Vagina (tissue), 2 donors: ENCODE measurements at regions not wholly inside any gene's neighbourhood (a gene's known extent, or its start where the extent isn't known, plus 50 kb on each side); places are given as distances from the start of the nearest gene placed in this dataset.

Experiments used
- DNase-seq, 2 donors: peaks; one replicate each; pipeline ENCODE4 v3.0.0-alpha.2; 2017; ENCODE audit errors: extremely low spot score in 2 of 2
- H3K27ac ChIP-seq: fragments of 200-600 bp; sonication (generic); one replicate; pipeline ENCODE4 v1.5.1; 2019
- H3K27me3 ChIP-seq: fragments of 200-600 bp; sonication (generic); one replicate; pipeline ENCODE4 v1.5.1; 2019
- H3K36me3 ChIP-seq, 2 donors: fragments of 200-600 bp; sonication (generic); one replicate each; pipeline ENCODE4 v1.5.1; 2017 to 2019
- H3K4me1 ChIP-seq: fragments of 200-600 bp; sonication (generic); one replicate; pipeline ENCODE4 v1.5.1; 2019
- H3K4me3 ChIP-seq, 2 donors: fragments of 200-600 bp; sonication (generic); 1 replicate in 1 of 2; 2 replicates in 1 of 2; pipeline ENCODE4 v1.5.1; 2016 to 2019
- H3K9me3 ChIP-seq: fragments of 200-600 bp; sonication (generic); one replicate; pipeline ENCODE4 v1.5.1; 2019
- POLR2A ChIP-seq, 2 donors: fragments of 450-650 bp; IDR thresholded peaks; one replicate each; pipeline ENCODE4 v1.6.1; 2017; ENCODE audit warnings: antibody characterized with exemption in 2 of 2, mild to moderate bottlenecking in 2 of 2, moderate library complexity in 2 of 2
- POLR2AphosphoS5 ChIP-seq, 2 donors: sonication (generic); formaldehyde crosslinking; IDR thresholded peaks; one replicate each; pipeline ENCODE4 v1.9.0; 2017; ENCODE audit warnings: antibody characterized with exemption in 2 of 2, mild to moderate bottlenecking in 2 of 2, low read depth in 1 of 2; ENCODE audit not compliant: insufficient read depth in 1 of 2
- intact Hi-C: fragments of 100-400 bp; cut with DNase I; formaldehyde crosslinking; loops from one replicate; pipeline ENCODE4 v1.15.1; 2023
- TF ChIP-seq, protein P1 (sequence below), 3 experiments: fragments of 450-650 bp in 2 of 3; fragments of 200-600 bp in 1 of 3; sonication (generic) in 1 of 3; IDR thresholded peaks; one replicate each; pipeline ENCODE4 v1.5.1; 2017 to 2019; ENCODE audit warnings: antibody characterized with exemption in 3 of 3, mild to moderate bottlenecking in 2 of 3, moderate library complexity in 2 of 3

DNA sequence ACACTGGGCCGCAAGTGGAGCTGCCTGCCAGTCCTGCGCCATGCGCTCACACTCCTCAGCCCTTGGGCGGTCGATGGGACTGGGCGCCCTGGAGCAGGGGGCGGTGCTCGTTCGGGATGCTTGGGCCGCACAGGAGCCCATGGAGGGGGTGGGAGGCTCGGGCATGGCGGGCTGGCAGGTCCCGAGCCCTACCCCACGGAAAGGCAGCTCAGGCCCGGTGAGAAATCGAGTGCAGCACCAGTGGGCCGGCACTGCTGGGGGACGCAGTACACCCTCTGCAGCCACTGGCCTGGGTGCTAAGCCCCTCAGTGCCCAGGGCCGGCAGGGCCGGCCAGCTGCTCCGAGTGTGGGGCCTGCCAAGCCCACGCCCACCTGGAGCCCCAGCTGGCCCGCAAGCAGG, 328.7 kb upstream of the LRRC4C start:
- no peak for DNase-seq
- intact Hi-C loops = no loop called here
- no peak overlapping the region for H3K4me3 ChIP-seq

GRCh38 chr11:41789376-41789775, 329.9 kb upstream of the LRRC4C start:
- Histone ChIP-seq H3K36me3 (no peaks in the 10 kb centered on the region), H3K9me3 (no peaks in the 10 kb centered on the region), H3K27me3 (no peaks in the 10 kb centered on the region), H3K4me3 (no peak overlapping the region), H3K27ac (no peak overlapping the region), H3K4me1 (no peaks in the 10 kb centered on the region)
- no peak for DNase-seq
- intact Hi-C loops = no loop called here
- TF ChIP-seq, protein P1, sequence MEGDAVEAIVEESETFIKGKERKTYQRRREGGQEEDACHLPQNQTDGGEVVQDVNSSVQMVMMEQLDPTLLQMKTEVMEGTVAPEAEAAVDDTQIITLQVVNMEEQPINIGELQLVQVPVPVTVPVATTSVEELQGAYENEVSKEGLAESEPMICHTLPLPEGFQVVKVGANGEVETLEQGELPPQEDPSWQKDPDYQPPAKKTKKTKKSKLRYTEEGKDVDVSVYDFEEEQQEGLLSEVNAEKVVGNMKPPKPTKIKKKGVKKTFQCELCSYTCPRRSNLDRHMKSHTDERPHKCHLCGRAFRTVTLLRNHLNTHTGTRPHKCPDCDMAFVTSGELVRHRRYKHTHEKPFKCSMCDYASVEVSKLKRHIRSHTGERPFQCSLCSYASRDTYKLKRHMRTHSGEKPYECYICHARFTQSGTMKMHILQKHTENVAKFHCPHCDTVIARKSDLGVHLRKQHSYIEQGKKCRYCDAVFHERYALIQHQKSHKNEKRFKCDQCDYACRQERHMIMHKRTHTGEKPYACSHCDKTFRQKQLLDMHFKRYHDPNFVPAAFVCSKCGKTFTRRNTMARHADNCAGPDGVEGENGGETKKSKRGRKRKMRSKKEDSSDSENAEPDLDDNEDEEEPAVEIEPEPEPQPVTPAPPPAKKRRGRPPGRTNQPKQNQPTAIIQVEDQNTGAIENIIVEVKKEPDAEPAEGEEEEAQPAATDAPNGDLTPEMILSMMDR (IDR thresholded peaks at IDR 0.05) = no peak
- no peak for TF ChIP-seq POLR2A (IDR thresholded peaks at IDR 0.05)

More for the DNA sequence above, 328.7 kb upstream of the LRRC4C start:
- TF ChIP-seq POLR2AphosphoS5 (IDR thresholded peaks at IDR 0.05; ENCODE audit: insufficient read depth in 1 of 2, low read depth in 1 of 2) (no peak), POLR2A (IDR thresholded peaks at IDR 0.05) (no peak)
- TF ChIP-seq, protein P1 (IDR thresholded peaks at IDR 0.05) = no peak
- Histone ChIP-seq H3K36me3 (no peaks in the 10 kb centered on the region), H3K4me1 (no peaks in the 10 kb centered on the region), H3K27ac (no peak overlapping the region), H3K27me3 (no peaks in the 10 kb centered on the region), H3K9me3 (no peaks in the 10 kb centered on the region)

- intact Hi-C loops = no loop called here
- Histone ChIP-seq H3K9me3 (no peaks in the 10 kb centered on the region), H3K4me3 (no peak overlapping the region), H3K4me1 (no peaks in the 10 kb centered on the region), H3K27ac (no peak overlapping the region), H3K36me3 (no peaks in the 10 kb centered on the region), H3K27me3 (no peaks in the 10 kb centered on the region)
- DNase-seq = no peak
- TF ChIP-seq POLR2AphosphoS5 (IDR thresholded peaks at IDR 0.05; ENCODE audit: insufficient read depth in 1 of 2, low read depth in 1 of 2) (no peak), POLR2A (IDR thresholded peaks at IDR 0.05) (no peak)
- TF ChIP-seq, protein P1 (IDR thresholded peaks at IDR 0.05) = no peak
These were observed 335.6 kb upstream of the LRRC4C start for GRCh38 chr11:41795004-41795403.

GRCh38 chr11:41799754-41800153, 340.3 kb upstream of the LRRC4C start:
- no peak overlapping the region for H3K27ac ChIP-seq
- no peaks in the 10 kb centered on the region for H3K9me3 ChIP-seq
- H3K27me3 ChIP-seq = no peaks in the 10 kb centered on the region
- no peaks in the 10 kb centered on the region for H3K36me3 ChIP-seq
- DNase-seq = no peak
- no peaks in the 10 kb centered on the region for H3K4me1 ChIP-seq
- intact Hi-C loops = no loop called here
- TF ChIP-seq POLR2A (IDR thresholded peaks at IDR 0.05) = no peak
- TF ChIP-seq, protein P1 (IDR thresholded peaks at IDR 0.05) = no peak
- TF ChIP-seq POLR2AphosphoS5 (IDR thresholded peaks at IDR 0.05; ENCODE audit: insufficient read depth in 1 of 2, low read depth in 1 of 2) = no peak
- no peak overlapping the region for H3K4me3 ChIP-seq

DNA sequence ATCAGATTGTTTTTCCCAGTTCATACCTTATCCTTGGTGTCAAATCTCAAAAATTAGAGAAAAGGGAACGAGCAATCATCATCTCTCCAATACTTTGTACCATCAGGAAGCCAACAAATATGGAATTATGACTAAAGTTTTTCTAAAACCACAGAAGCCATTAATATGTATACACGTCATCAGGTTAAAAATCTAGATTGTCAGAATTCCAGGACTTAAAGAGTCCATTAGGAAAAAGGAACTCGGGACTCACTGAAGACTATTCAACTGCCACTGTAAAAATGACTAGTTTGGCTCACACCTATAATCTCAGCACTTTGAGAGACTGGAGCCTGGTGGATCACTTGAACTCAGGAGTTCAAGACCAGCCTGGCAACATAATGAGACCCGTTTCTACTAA, 344.4 kb upstream of the LRRC4C start:
- TF ChIP-seq POLR2AphosphoS5 (IDR thresholded peaks at IDR 0.05; ENCODE audit: insufficient read depth in 1 of 2, low read depth in 1 of 2) = no peak
- TF ChIP-seq POLR2A (IDR thresholded peaks at IDR 0.05) = no peak
- TF ChIP-seq, protein P1 (IDR thresholded peaks at IDR 0.05) = no peak
- DNase-seq = no peak
- intact Hi-C loops = no loop called here
- Histone ChIP-seq H3K4me1 (no peaks in the 10 kb centered on the region), H3K27ac (no peak overlapping the region), H3K9me3 (no peaks in the 10 kb centered on the region), H3K27me3 (no peaks in the 10 kb centered on the region), H3K4me3 (no peak overlapping the region), H3K36me3 (no peaks in the 10 kb centered on the region)
